Fibroblast of lung (primary cell): ENCODE measurements at regions not wholly inside any gene's neighbourhood (a gene's known extent, or its start where the extent isn't known, plus 50 kb on each side); places are given as distances from the start of the nearest gene placed in this dataset.

Experiments used
- DNase-seq, 2 donors: peaks; one replicate each; pipeline versions ENCODE4 v3.0.0 to v3.0.0-alpha.2; 2010; ENCODE audit warnings: low read depth in 2 of 2
- H2AFZ ChIP-seq: 2 replicates; pipeline ENCODE4 v1.5.1; 2012; ENCODE audit warnings: low read length, control low read depth, inconsistent platforms
- H3K27ac ChIP-seq: 2 replicates; pipeline ENCODE4 v1.5.1; 2011; ENCODE audit warnings: low read length, control low read depth; ENCODE audit not compliant: insufficient read depth
- H3K27me3 ChIP-seq: 2 replicates; pipeline ENCODE4 v1.5.1; 2011; ENCODE audit warnings: mild to moderate bottlenecking, low read length; ENCODE audit not compliant: control insufficient read depth, insufficient read depth
- H3K36me3 ChIP-seq: 2 replicates; pipeline ENCODE4 v1.5.1; 2011; ENCODE audit warnings: low read length; ENCODE audit not compliant: control insufficient read depth, insufficient read depth
- H3K4me1 ChIP-seq: 2 replicates; pipeline ENCODE4 v1.5.1; 2011; ENCODE audit warnings: low read length; ENCODE audit not compliant: control insufficient read depth, insufficient read depth; ENCODE audit errors: extremely low read depth
- H3K4me2 ChIP-seq: 2 replicates; pipeline ENCODE4 v1.5.1; 2011; ENCODE audit warnings: low read length, control low read depth; ENCODE audit not compliant: insufficient read depth; ENCODE audit errors: extremely low read depth
- H3K4me3 ChIP-seq, 4 experiments: fragments of 200-600 bp in 1 of 4; sonication (generic) in 1 of 4; replicated peaks in 1 of 4; 2 replicates each; pipeline ENCODE4 v1.5.1; 2011 to 2016; ENCODE audit warnings: low read length in 4 of 4, low read depth in 3 of 4, mild to moderate bottlenecking in 3 of 4, control low read depth in 2 of 4, inconsistent platforms in 1 of 4, mixed read lengths in 1 of 4; ENCODE audit not compliant: insufficient read depth in 1 of 4; ENCODE audit errors: control extremely low read depth in 1 of 4
- H3K79me2 ChIP-seq: 2 replicates; pipeline ENCODE4 v1.5.1; 2012; ENCODE audit warnings: mild to moderate bottlenecking, low read length, inconsistent platforms; ENCODE audit not compliant: control insufficient read depth, insufficient read depth
- H3K9ac ChIP-seq: 2 replicates; pipeline ENCODE4 v1.5.1; 2011; ENCODE audit warnings: mild to moderate bottlenecking, low read length, control low read depth; ENCODE audit not compliant: insufficient read depth
- H3K9me3 ChIP-seq: 2 replicates; pipeline ENCODE4 v1.5.1; 2012; ENCODE audit warnings: low read depth, low read length; ENCODE audit not compliant: control insufficient read depth, insufficient read depth
- H4K20me1 ChIP-seq: 2 replicates; pipeline ENCODE4 v1.5.1; 2011; ENCODE audit warnings: low read length; ENCODE audit not compliant: control insufficient read depth, insufficient read depth; ENCODE audit errors: extremely low read depth
- CTCF ChIP-seq, 2 donors: IDR thresholded peaks in 1 of 2; conservative IDR thresholded peaks in 1 of 2; 1 replicate in 1 of 2; 2 replicates in 1 of 2; pipeline ENCODE4 v1.5.1; 2011 to 2012; ENCODE audit warnings: low read length in 2 of 2, control low read depth in 1 of 2, inconsistent platforms in 1 of 2, low read depth in 1 of 2, mild to moderate bottlenecking in 1 of 2
- EZH2 ChIP-seq: IDR thresholded peaks from 2 replicates; pipeline ENCODE4 v1.5.1; 2012; ENCODE audit warnings: low read length, control low read depth, mild to moderate bottlenecking; ENCODE audit errors: missing control alignments

GRCh38 chr20:6439737-6440442 lies 317.1 kb upstream of the FERMT1 start:
- no peak overlapping the region for H3K27ac ChIP-seq
- no peaks in the 10 kb centered on the region for H3K9me3 ChIP-seq
- DNase-seq: no peak
- H3K4me2 ChIP-seq: no peak overlapping the region
- no peak overlapping the region for H3K4me3 ChIP-seq
- TF ChIP-seq EZH2 (no peak), CTCF (conservative IDR thresholded peaks at IDR 0.05 in 1 of 2, IDR thresholded peaks at IDR 0.05 in 1 of 2; ENCODE audit: low read depth in 1 of 2, low read length in 2 of 2) (no peak)
- no peaks in the 10 kb centered on the region for H3K27me3 ChIP-seq
- no peaks in the 10 kb centered on the region for H3K4me1 ChIP-seq
- H4K20me1 ChIP-seq: no peaks in the 10 kb centered on the region
- no peak overlapping the region for H2AFZ ChIP-seq
- no peaks in the 10 kb centered on the region for H3K79me2 ChIP-seq
- H3K9ac ChIP-seq: no peak overlapping the region
- no peaks in the 10 kb centered on the region for H3K36me3 ChIP-seq

- Histone ChIP-seq H3K9me3 (no peaks in the 10 kb centered on the region), H3K79me2 (no peaks in the 10 kb centered on the region), H3K9ac (no peak overlapping the region), H3K4me2 (no peak overlapping the region), H3K27ac (no peak overlapping the region), H3K36me3 (no peaks in the 10 kb centered on the region), H3K27me3 (no peaks in the 10 kb centered on the region), H4K20me1 (no peaks in the 10 kb centered on the region), H2AFZ (no peak overlapping the region), H3K4me1 (no peaks in the 10 kb centered on the region), H3K4me3 (no peak overlapping the region)
- TF ChIP-seq EZH2 (no peak), CTCF (conservative IDR thresholded peaks at IDR 0.05 in 1 of 2, IDR thresholded peaks at IDR 0.05 in 1 of 2; ENCODE audit: low read depth in 1 of 2, low read length in 2 of 2) (no peak)
- DNase-seq: no peak
These were observed 311.3 kb upstream of the FERMT1 start for GRCh38 chr20:6434131-6434530.

GRCh38 chr20:6430381-6430780 lies 307.6 kb upstream of the FERMT1 start:
- no peak for DNase-seq
- Histone ChIP-seq H3K9me3 (no peaks in the 10 kb centered on the region), H4K20me1 (no peaks in the 10 kb centered on the region), H3K4me2 (no peak overlapping the region), H3K79me2 (no peaks in the 10 kb centered on the region), H2AFZ (no peak overlapping the region), H3K4me1 (no peaks in the 10 kb centered on the region), H3K9ac (no peak overlapping the region), H3K4me3 (no peak overlapping the region), H3K27ac (no peak overlapping the region), H3K36me3 (no peaks in the 10 kb centered on the region), H3K27me3 (no peaks in the 10 kb centered on the region)
- TF ChIP-seq EZH2 (no peak), CTCF (conservative IDR thresholded peaks at IDR 0.05 in 1 of 2, IDR thresholded peaks at IDR 0.05 in 1 of 2; ENCODE audit: low read depth in 1 of 2, low read length in 2 of 2) (no peak)
